WTC11 (cell line): ENCODE measurements at regions not wholly inside any gene's neighbourhood (a gene's known extent, or its start where the extent isn't known, plus 50 kb on each side); places are given as distances from the start of the nearest gene placed in this dataset.

ENCODE experiments used
- ATAC-seq: fragments of 200-7000 bp; cut with Tn5 transposase; 2 replicates; pipeline ENCODE4 v1.10.0; 2021; ENCODE audit warnings: mild to moderate bottlenecking, moderate library complexity
- CTCF ChIA-PET: fragments of 300-600 bp; sonication (Branson Sonifier 250); formaldehyde crosslinking; loops from one replicate; lab custom pipeline; 2021; ENCODE audit warnings: antibody characterized with exemption; lab: Charles Lee
- POLR2A ChIA-PET: fragments of 350-600 bp; sonication (Branson Sonifier 250); formaldehyde crosslinking; loops from one replicate; lab custom pipeline; 2021; ENCODE audit warnings: antibody characterized with exemption; lab: Charles Lee
- DNase-seq: peaks from one replicate; pipeline ENCODE4 v3.0.0; 2021; ENCODE audit warnings: low spot score
- H3K27ac Mint-ChIP-seq: 2 replicates; pipeline ENCODE4 v1.8.0; 2021; ENCODE audit warnings: mixed read lengths
- H3K27me3 Mint-ChIP-seq: 2 replicates; pipeline ENCODE4 v1.8.0; 2021; ENCODE audit warnings: low read depth, mild to moderate bottlenecking, moderate library complexity, mixed read lengths
- H3K36me3 Mint-ChIP-seq: 2 replicates; pipeline ENCODE4 v1.8.0; 2021; ENCODE audit warnings: mixed read lengths
- H3K4me1 Mint-ChIP-seq: 2 replicates; pipeline ENCODE4 v1.8.0; 2022; ENCODE audit warnings: mixed read lengths
- H3K4me3 Mint-ChIP-seq: 2 replicates; pipeline ENCODE4 v1.8.0; 2021; ENCODE audit warnings: mild to moderate bottlenecking, moderate library complexity, mixed read lengths
- H3K9me3 Mint-ChIP-seq: 2 replicates; pipeline ENCODE4 v1.8.0; 2021; ENCODE audit warnings: mixed read lengths
- AFF4 ChIP-seq: sonication (generic); formaldehyde crosslinking; IDR thresholded peaks from 2 replicates; pipeline ENCODE4 v1.8.1; 2023; ENCODE audit warnings: mild to moderate bottlenecking, missing genetic modification reagents, borderline replicate concordance
- CDX4 ChIP-seq: fragments of 250-450 bp; sonication (Bioruptor Pico); IDR thresholded peaks from 2 replicates; pipeline ENCODE4 v1.9.0; 2021; ENCODE audit warnings: moderate library complexity, mild to moderate bottlenecking, inconsistent platforms, borderline replicate concordance
- E2F5 ChIP-seq: sonication (generic); formaldehyde crosslinking; IDR thresholded peaks from 2 replicates; pipeline ENCODE4 v1.8.1; 2022; ENCODE audit warnings: mild to moderate bottlenecking, moderate library complexity, missing genetic modification reagents
- ESRRA ChIP-seq: sonication (generic); formaldehyde crosslinking; IDR thresholded peaks from 2 replicates; pipeline ENCODE4 v1.8.1; 2022; ENCODE audit warnings: mild to moderate bottlenecking, missing genetic modification reagents, borderline replicate concordance
- FOXP1 ChIP-seq: sonication (generic); formaldehyde crosslinking; IDR thresholded peaks from 2 replicates; pipeline ENCODE4 v1.8.0; 2022; ENCODE audit warnings: missing genetic modification reagents, mild to moderate bottlenecking, moderate library complexity, borderline replicate concordance
- GRHL2 ChIP-seq: fragments of 250-450 bp; sonication (Bioruptor Pico); IDR thresholded peaks from 2 replicates; pipeline ENCODE4 v1.8.0; 2022; ENCODE audit warnings: mild to moderate bottlenecking, moderate library complexity; ENCODE audit not compliant: insufficient replicate concordance, severe bottlenecking
- NR1H2 ChIP-seq: sonication (generic); formaldehyde crosslinking; IDR thresholded peaks from 2 replicates; pipeline ENCODE4 v1.9.0; 2021; ENCODE audit warnings: mild to moderate bottlenecking, moderate library complexity, missing genetic modification reagents
- SMAD4 ChIP-seq: sonication (generic); formaldehyde crosslinking; IDR thresholded peaks from 2 replicates; pipeline ENCODE4 v1.8.0; 2022; ENCODE audit warnings: mild to moderate bottlenecking, missing genetic modification reagents
- TCF7 ChIP-seq: sonication (generic); formaldehyde crosslinking; IDR thresholded peaks from 2 replicates; pipeline ENCODE4 v1.8.0; 2022; ENCODE audit warnings: mild to moderate bottlenecking, low read depth, missing genetic modification reagents, moderate library complexity
- ZNF396 ChIP-seq: fragments of 250-450 bp; sonication (Bioruptor Pico); IDR thresholded peaks from 2 replicates; pipeline ENCODE4 v1.8.0; 2021; ENCODE audit warnings: mild to moderate bottlenecking, moderate library complexity, borderline replicate concordance
- ZNF512 ChIP-seq: sonication (generic); formaldehyde crosslinking; IDR thresholded peaks from 2 replicates; pipeline ENCODE4 v1.8.1; 2022; ENCODE audit warnings: missing genetic modification reagents, borderline replicate concordance
- TF ChIP-seq, protein P1 (sequence below): sonication (generic); formaldehyde crosslinking; IDR thresholded peaks from 2 replicates; pipeline ENCODE4 v1.8.1; 2023; ENCODE audit warnings: mild to moderate bottlenecking, missing genetic modification reagents, moderate library complexity
- TF ChIP-seq, protein P2 (sequence below): sonication (generic); formaldehyde crosslinking; IDR thresholded peaks from 2 replicates; pipeline ENCODE4 v1.8.0; 2023; ENCODE audit warnings: mild to moderate bottlenecking, missing genetic modification reagents
- TF ChIP-seq, protein P3 (sequence below): fragments of 250-450 bp; sonication (Bioruptor Pico); IDR thresholded peaks from 2 replicates; pipeline ENCODE4 v1.8.0; 2021; ENCODE audit warnings: mild to moderate bottlenecking

- Mint-ChIP-seq H3K27ac (no peak overlapping the region), H3K27me3 (peaks cover 3% of the 10 kb centered on the region; the same call in 1 of the 2 replicates), H3K9me3 (peaks cover 20% of the 10 kb centered on the region), H3K4me3 (no peak overlapping the region), H3K36me3 (peaks cover 20% of the 10 kb centered on the region), H3K4me1 (peaks cover 22% of the 10 kb centered on the region)
- ChIA-PET POLR2A (no interaction called here), CTCF (interaction anchor here (1.2 to 2.1 kb wide), 6 partner anchors 9 to 796 kb away, joined by 3 to 14 read pairs (median 6); no protein-coding TSS in a partner anchor)
- ATAC-seq (no peak), DNase-seq (no peak)
- TF ChIP-seq, protein P1, sequence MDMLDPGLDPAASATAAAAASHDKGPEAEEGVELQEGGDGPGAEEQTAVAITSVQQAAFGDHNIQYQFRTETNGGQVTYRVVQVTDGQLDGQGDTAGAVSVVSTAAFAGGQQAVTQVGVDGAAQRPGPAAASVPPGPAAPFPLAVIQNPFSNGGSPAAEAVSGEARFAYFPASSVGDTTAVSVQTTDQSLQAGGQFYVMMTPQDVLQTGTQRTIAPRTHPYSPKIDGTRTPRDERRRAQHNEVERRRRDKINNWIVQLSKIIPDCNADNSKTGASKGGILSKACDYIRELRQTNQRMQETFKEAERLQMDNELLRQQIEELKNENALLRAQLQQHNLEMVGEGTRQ (CRISPR knock-in tag) = 0 out of 2 replicates have a peak, but pooled peaks have one; percentile 15
- TF ChIP-seq, protein P2, sequence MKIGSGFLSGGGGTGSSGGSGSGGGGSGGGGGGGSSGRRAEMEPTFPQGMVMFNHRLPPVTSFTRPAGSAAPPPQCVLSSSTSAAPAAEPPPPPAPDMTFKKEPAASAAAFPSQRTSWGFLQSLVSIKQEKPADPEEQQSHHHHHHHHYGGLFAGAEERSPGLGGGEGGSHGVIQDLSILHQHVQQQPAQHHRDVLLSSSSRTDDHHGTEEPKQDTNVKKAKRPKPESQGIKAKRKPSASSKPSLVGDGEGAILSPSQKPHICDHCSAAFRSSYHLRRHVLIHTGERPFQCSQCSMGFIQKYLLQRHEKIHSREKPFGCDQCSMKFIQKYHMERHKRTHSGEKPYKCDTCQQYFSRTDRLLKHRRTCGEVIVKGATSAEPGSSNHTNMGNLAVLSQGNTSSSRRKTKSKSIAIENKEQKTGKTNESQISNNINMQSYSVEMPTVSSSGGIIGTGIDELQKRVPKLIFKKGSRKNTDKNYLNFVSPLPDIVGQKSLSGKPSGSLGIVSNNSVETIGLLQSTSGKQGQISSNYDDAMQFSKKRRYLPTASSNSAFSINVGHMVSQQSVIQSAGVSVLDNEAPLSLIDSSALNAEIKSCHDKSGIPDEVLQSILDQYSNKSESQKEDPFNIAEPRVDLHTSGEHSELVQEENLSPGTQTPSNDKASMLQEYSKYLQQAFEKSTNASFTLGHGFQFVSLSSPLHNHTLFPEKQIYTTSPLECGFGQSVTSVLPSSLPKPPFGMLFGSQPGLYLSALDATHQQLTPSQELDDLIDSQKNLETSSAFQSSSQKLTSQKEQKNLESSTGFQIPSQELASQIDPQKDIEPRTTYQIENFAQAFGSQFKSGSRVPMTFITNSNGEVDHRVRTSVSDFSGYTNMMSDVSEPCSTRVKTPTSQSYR (CRISPR knock-in tag) = no peak
These were observed 80.3 kb upstream of the LYZL2 start for GRCh38 chr10:30709700-30710358.

GRCh38 chr10:30709229-30709628, 79.7 kb upstream of the LYZL2 start:
- H3K36me3 Mint-ChIP-seq = peaks cover 18% of the 10 kb centered on the region
- TF ChIP-seq NR1H2 (CRISPR knock-in tag) = no peak
- TF ChIP-seq CDX4 (CRISPR knock-in tag) = no peak
- TF ChIP-seq SMAD4 = no peak
- no peak for TF ChIP-seq ESRRA (CRISPR knock-in tag)
- TF ChIP-seq AFF4 = no peak
- no peak for TF ChIP-seq TCF7
- TF ChIP-seq ZNF396 (CRISPR knock-in tag) = no peak
- TF ChIP-seq ZNF512 (CRISPR knock-in tag) = no peak
- no peak for TF ChIP-seq E2F5 (CRISPR knock-in tag)
- TF ChIP-seq GRHL2 (CRISPR knock-in tag) = no peak
- no peak for TF ChIP-seq FOXP1 (CRISPR knock-in tag)
- TF ChIP-seq, protein P3, sequence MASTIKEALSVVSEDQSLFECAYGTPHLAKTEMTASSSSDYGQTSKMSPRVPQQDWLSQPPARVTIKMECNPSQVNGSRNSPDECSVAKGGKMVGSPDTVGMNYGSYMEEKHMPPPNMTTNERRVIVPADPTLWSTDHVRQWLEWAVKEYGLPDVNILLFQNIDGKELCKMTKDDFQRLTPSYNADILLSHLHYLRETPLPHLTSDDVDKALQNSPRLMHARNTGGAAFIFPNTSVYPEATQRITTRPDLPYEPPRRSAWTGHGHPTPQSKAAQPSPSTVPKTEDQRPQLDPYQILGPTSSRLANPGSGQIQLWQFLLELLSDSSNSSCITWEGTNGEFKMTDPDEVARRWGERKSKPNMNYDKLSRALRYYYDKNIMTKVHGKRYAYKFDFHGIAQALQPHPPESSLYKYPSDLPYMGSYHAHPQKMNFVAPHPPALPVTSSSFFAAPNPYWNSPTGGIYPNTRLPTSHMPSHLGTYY (CRISPR knock-in tag) = no peak
- TF ChIP-seq, all 79 proteins: peak for 0
- DNase-seq = no peak
- ChIA-PET CTCF (interaction anchor here (0.6 to 2.1 kb wide), 11 partner anchors 10 to 844 kb away, joined by 3 to 14 read pairs (median 6); no protein-coding TSS in a partner anchor), POLR2A (no interaction called here)
- H3K4me1 Mint-ChIP-seq = peaks cover 28% of the 10 kb centered on the region
- H3K27ac Mint-ChIP-seq = no peak overlapping the region; the same call in 1 of the 2 replicates
- H3K9me3 Mint-ChIP-seq = peaks cover 14% of the 10 kb centered on the region
- peaks cover 4% of the 10 kb centered on the region; the same call in 1 of the 2 replicates for H3K27me3 Mint-ChIP-seq
- peak; percentile 76 for ATAC-seq
- H3K4me3 Mint-ChIP-seq = no peak overlapping the region
